Skin of body (tissue), 1 donor: ENCODE measurements at regions not wholly inside any gene's neighbourhood (a gene's known extent, or its start where the extent isn't known, plus 50 kb on each side); places are given as distances from the start of the nearest gene placed in this dataset.
"Not testable (repeated sequence)": the region's sequence is repeated elsewhere in the genome, so short reads cannot be mapped to it uniquely, and the experiment has no call there.

Source experiments
- DNase-seq: peaks from one replicate; lab custom pipeline; 2025; lab: John Stamatoyannopoulos, UW

GRCh38 chr19:28541602-28542393, 671.2 kb downstream of the UQCRFS1 start:
- no peak for DNase-seq

DNA sequence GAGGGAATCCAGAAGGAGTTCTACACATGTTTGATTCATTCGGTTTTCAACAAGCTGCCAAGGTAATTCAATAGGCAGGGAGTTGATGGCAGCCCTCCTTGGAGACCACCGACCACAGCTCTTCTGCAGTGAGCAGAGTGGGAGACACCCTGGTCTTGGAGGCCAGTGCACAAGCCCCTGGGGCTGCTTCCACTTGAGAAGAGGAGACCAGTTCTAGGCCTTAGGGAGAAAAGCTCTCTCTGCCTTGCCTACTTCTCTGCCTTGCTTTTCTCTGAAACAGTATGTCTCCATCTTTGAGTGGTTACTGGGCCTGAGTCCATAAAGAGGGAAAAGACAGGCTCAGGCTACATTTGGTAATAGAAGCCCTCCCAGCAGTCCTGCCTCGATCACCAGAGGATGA, 671.9 kb downstream of the UQCRFS1 start:
- DNase-seq, result no peak

DNA sequence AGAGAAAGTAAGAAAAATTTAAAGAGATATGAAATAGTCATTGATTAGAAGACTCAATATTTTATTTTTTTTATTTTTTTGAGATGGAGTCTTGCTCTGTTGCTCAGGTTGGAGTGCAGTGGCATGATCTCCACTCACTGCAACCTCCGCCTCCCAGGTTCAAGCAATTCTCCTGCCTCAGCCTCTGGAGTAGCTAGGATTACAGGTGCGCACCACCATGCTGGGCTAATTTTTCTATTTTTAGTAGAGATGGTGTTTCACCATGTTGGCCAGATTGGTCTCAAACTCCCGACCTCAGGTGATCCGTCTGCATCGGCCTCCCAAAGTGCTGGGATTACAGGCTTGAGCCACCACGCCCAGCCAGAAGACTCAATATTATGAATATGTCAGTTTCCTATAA, 672.6 kb downstream of the UQCRFS1 start:
- not testable (repeated sequence) for DNase-seq

DNA sequence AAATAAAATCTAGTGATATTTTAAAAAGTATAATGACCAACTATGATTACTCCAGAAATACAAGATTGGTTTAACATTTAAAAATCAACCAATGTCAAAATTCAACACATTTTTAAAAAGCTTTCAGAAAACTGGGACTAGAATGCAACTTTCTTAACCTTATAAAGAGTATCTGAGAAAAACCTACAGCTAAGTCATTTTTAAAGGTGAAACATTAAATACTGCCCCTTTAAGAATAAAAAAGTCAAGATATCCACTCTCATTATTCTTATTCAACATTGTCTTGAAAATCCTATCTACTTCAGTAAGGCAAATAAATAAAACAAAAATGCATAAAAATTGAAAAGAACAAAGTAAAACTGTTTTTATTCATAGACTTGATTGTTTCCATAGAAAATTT, 673.2 kb downstream of the UQCRFS1 start:
- no peak for DNase-seq

- not testable (repeated sequence) for DNase-seq
Measured at GRCh38 chr19:28538579-28538978, 674.4 kb downstream of the UQCRFS1 start.

- no peak for DNase-seq
Measured at GRCh38 chr19:28537896-28538295, 675.1 kb downstream of the UQCRFS1 start.

DNA sequence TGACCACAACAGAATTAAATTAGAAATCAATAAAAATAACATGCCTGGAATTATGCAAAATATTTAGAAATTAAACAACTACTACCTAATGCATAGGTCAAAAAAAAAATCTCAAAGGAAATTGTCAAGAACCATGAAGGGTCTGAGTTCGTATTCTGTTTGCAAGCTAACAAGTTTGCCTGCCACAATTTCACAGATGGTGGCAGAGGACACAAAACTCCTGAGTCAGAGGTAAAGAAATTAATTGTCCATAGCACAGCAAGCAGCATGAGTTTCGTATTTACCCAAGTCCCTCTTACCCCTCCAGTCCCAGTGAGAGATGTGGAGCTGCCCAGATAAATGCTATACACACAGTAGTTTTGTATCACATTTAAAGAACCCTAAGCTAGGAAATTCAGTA, 675.9 kb downstream of the UQCRFS1 start:
- no peak for DNase-seq

- no peak for DNase-seq
Measured at GRCh38 chr19:28535352-28535775, 677.6 kb downstream of the UQCRFS1 start.

DNA sequence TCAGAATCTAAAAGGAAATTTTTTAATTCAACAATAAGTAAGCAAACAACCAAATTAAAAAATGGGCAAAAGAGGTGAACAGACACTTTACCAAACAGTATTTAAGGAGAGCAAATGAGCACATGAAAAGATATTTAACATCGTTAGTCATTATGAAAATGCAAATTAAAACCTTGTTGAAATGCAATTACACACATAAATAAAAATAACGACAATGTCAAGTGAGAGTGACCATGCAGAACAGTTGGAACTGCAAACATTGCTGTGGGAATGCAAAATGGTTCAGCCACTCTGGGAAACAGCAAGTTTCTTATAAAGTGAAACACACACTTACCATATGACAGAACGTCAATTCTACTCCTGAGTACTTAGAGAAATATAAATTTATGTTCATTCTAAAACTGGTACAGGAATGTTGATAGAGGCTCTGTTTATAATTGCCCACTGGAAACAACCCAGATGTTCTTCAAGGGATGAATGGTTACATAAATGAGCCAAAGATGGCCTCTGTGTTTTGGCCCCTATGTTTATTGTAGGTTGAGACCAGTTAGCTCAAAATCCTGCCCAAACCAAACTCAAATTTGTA, 678.1 kb downstream of the UQCRFS1 start:
- no peak for DNase-seq

DNA sequence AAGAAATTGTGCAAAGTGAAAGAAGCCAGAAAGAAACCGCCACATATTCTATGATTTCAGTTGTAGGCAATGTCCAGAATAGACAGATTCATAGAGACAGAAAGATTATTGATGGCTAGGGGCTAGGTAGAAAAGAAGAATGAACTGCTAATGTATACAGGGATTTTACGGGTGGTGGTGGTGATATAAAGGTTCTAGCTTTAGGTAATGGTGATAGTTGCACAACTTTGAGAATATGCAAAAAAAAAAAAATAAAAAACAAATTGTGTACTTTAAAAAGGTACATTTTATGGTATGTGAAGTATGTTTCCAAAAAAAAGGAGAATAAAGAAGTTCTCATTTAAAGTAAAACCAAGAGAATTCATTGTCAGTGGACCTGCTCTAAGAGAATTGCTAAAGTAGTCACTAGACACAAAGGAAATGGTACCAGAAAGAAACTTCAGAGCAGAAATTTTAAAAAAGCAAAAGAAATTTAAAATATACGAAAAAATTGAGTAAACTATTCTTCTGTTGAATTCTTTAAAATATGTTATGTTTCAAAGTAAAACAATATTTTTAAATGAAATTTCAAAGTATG, 680.1 kb downstream of the UQCRFS1 start:
- DNase-seq, result no peak

GRCh38 chr19:28531979-28532378, 681.0 kb downstream of the UQCRFS1 start:
- DNase-seq, result no peak

GRCh38 chr19:28530406-28531035, 682.4 kb downstream of the UQCRFS1 start:
- no peak for DNase-seq

- no peak for DNase-seq
Measured at GRCh38 chr19:28526038-28526437, 686.9 kb downstream of the UQCRFS1 start.

DNA sequence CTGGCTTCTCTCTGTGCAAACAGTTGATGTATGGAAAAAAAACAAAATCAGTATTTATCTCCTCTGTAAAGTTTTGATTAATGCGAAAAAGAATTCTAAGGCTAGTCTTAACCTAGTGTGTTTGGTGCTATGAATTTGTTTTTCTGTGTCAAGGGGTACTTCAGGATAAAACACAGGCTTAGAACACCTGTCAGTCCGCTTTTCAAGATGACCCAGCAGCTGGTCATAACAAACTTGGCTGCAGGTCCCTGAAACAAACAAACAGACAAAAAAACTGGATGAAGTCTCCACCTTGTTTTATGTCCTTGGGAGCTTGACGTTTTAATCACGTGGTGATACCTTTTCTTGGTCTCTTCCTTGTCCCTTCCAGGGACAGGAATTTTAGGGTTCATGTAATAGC, 689.3 kb downstream of the UQCRFS1 start:
- DNase-seq, result no peak

DNA sequence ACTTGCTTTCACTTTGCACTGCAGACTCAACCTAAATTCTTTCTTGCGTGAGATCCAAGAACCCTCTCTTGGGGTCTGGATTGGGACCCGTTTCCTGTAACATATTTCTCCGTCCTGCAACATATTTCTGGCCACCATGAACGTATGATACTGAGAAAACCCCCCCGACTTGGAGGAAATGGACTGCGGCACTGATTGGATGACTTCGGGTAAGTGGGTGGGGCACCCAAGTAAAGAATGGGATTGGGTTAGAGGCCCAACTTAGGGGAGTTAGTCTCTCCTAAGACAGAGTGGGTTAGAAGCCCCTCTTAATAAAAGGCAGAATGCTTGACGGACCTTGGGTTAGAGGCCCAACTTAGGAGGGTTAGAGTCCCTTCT, 690.4 kb downstream of the UQCRFS1 start:
- DNase-seq, result no peak

- no peak for DNase-seq
Measured at GRCh38 chr19:28521614-28522544, 691.1 kb downstream of the UQCRFS1 start.

DNA sequence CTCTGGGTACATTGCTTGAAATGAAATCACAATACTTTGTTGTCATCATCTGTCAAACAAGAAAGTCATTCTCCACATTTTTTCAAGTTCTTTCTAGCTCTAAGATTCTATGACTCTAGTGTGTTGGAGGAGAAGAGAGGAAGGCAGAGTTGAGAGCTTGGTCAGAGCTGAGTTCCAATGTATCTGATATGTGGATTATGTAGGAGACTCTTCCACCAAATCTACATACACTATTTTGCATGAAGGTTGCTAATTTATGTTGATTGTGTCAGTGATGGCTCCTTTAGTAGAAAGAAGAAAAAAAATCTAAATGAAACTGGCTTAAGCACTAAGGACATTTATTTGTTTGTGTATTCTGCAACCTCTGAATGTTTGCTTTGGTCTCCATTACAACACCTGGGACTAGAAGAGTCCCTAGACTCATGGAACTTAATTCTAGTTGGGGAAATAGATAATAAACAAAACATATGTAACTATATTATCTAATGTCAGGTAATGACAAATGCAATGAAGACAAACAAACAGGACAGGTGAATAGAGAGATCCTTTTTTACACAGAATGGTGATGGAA, 691.9 kb downstream of the UQCRFS1 start:
- no peak for DNase-seq

GRCh38 chr19:28519952-28520861, 692.7 kb downstream of the UQCRFS1 start:
- no peak for DNase-seq

DNA sequence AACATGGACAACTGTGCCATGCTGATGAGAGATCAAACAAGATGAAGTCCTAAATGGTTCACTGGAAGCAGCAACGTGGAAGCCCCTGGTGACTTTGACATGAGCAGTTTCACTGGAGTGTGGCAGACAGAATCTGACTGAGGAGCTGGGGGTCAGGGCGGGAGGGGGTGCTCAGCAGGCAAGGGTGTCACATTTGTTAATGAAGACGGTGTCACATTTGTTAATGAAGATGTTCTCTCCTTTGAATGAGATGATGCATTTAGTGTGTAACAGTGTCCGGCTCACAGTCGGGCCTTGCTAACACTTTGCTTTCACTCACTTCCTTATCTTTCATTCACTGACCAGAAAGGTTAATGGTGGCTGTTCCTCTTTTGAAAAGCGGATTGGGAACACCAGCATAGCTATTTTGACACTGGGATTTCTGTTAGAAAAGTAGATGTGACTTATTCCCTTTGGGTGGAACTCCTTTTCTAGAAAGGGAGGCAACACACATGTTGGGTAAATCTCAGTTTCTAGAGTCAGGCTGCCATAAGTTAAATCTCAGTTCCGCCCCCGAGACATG, 693.7 kb downstream of the UQCRFS1 start:
- DNase-seq, result no peak
